ENCODE measurements at regions not wholly inside any gene's neighbourhood (a gene's known extent, or its start where the extent isn't known, plus 50 kb on each side); places are given as distances from the start of the nearest gene placed in this dataset.

- TF ChIP-seq CTCF (IDR thresholded peaks at IDR 0.05) (no peak), ZFX (IDR thresholded peaks at IDR 0.05; ENCODE audit: borderline replicate concordance) (no peak)
Observed at GRCh38 chr13:47853236-47853635, 147.8 kb downstream of the SUCLA2 start.

Data from 22Rv1 (cell line).